ENCODE measurements at regions not wholly inside any gene's neighbourhood (a gene's known extent, or its start where the extent isn't known, plus 50 kb on each side); places are given as distances from the start of the nearest gene placed in this dataset.

GRCh38 chr13:47705185-47705584 lies 295.9 kb downstream of the SUCLA2 start (continued):
- TF ChIP-seq CTCF (IDR thresholded peaks at IDR 0.05; ENCODE audit: low read depth, low read length, missing input control) (no peak), SP1 (IDR thresholded peaks at IDR 0.05) (no peak), NR2F2 (IDR thresholded peaks at IDR 0.05) (no peak)

GRCh38 chr13:47696674-47697073 lies 304.4 kb downstream of the SUCLA2 start:
- Histone ChIP-seq H3K27ac (ENCODE audit: low read depth in 1 of 2, low read length in 2 of 2) (no peak overlapping the region), H3K4me3 (ENCODE audit: low read depth in 1 of 3, low read length in 3 of 3) (no peak overlapping the region), H3K9me3 (ENCODE audit: control insufficient read depth in 4 of 4, low read length in 3 of 4) (peaks cover 0 to 1% (median 0%) of the 10 kb centered on the region in 4 donors), H3K9ac (ENCODE audit: low read depth in 1 of 2, low read length in 2 of 2) (no peak overlapping the region), H3K27me3 (ENCODE audit: control insufficient read depth in 4 of 4, insufficient read depth in 4 of 4, low read length in 3 of 4) (no peaks in the 10 kb centered on the region), H3K4me1 (ENCODE audit: control insufficient read depth in 4 of 4, insufficient read depth in 4 of 4, low read length in 3 of 4) (no peaks in the 10 kb centered on the region), H3K36me3 (ENCODE audit: control insufficient read depth in 4 of 4, insufficient read depth in 3 of 4, low read depth in 1 of 4, low read length in 3 of 4) (no peaks in the 10 kb centered on the region)
- no peak for DNase-seq (ENCODE audit: low spot score)
- 86% methylated on average over 3 of the region's 3 CpGs for WGBS
- TF ChIP-seq EGR1 (IDR thresholded peaks at IDR 0.05; ENCODE audit: low read depth in 2 of 2): no peak
- TF ChIP-seq FOXA2 (IDR thresholded peaks at IDR 0.05): no peak
- TF ChIP-seq RXRA (IDR thresholded peaks at IDR 0.05): no peak
- no peak for TF ChIP-seq FOXA1 (IDR thresholded peaks at IDR 0.05)
- no peak for TF ChIP-seq RAD21 (IDR thresholded peaks at IDR 0.05)
- no peak for TF ChIP-seq HNF4A (conservative IDR thresholded peaks at IDR 0.05)

- Histone ChIP-seq H3K9ac (ENCODE audit: low read depth in 1 of 2, low read length in 2 of 2) (no peak overlapping the region), H3K4me3 (ENCODE audit: low read depth in 1 of 3, low read length in 3 of 3) (no peak overlapping the region), H3K9me3 (ENCODE audit: control insufficient read depth in 4 of 4, low read length in 3 of 4) (peaks cover 0 to 2% (median under 1%) of the 10 kb centered on the region in 4 donors), H3K36me3 (ENCODE audit: control insufficient read depth in 4 of 4, insufficient read depth in 3 of 4, low read depth in 1 of 4, low read length in 3 of 4) (no peaks in the 10 kb centered on the region), H3K27ac (ENCODE audit: low read depth in 1 of 2, low read length in 2 of 2) (no peak overlapping the region), H3K27me3 (ENCODE audit: control insufficient read depth in 4 of 4, insufficient read depth in 4 of 4, low read length in 3 of 4) (peaks cover 0 to 2% (median 0%) of the 10 kb centered on the region in 4 donors), H3K4me1 (ENCODE audit: control insufficient read depth in 4 of 4, insufficient read depth in 4 of 4, low read length in 3 of 4) (no peaks in the 10 kb centered on the region)
- no peak for TF ChIP-seq FOXA1 (IDR thresholded peaks at IDR 0.05)
- TF ChIP-seq JUND (IDR thresholded peaks at IDR 0.05): no peak
- no peak for TF ChIP-seq RXRA (IDR thresholded peaks at IDR 0.05)
- no peak for TF ChIP-seq ATF3 (IDR thresholded peaks at IDR 0.05)
- no peak for TF ChIP-seq SP1 (IDR thresholded peaks at IDR 0.05)
- TF ChIP-seq MAX (IDR thresholded peaks at IDR 0.05): no peak
- TF ChIP-seq EGR1 (IDR thresholded peaks at IDR 0.05; ENCODE audit: low read depth in 2 of 2): no peak
- no peak for TF ChIP-seq REST (IDR thresholded peaks at IDR 0.05)
- TF ChIP-seq CTCF (IDR thresholded peaks at IDR 0.05; ENCODE audit: low read depth, low read length, missing input control): no peak
- no peak for TF ChIP-seq YY1 (IDR thresholded peaks at IDR 0.05)
- no peak for TF ChIP-seq TAF1 (conservative IDR thresholded peaks at IDR 0.05)
- no peak for TF ChIP-seq GABPA (IDR thresholded peaks at IDR 0.05 in 1 of 2, conservative IDR thresholded peaks at IDR 0.05 in 1 of 2)
- no peak for TF ChIP-seq HNF4G (IDR thresholded peaks at IDR 0.05)
- no peak for TF ChIP-seq ZBTB33 (IDR thresholded peaks at IDR 0.05)
- TF ChIP-seq NR2F2 (IDR thresholded peaks at IDR 0.05): no peak
- TF ChIP-seq FOXA2 (IDR thresholded peaks at IDR 0.05): no peak
- TF ChIP-seq HNF4A (conservative IDR thresholded peaks at IDR 0.05): no peak
- no peak for TF ChIP-seq RAD21 (IDR thresholded peaks at IDR 0.05)
- 49% methylated on average over 2 of the region's 2 CpGs for WGBS
- no peak for DNase-seq (ENCODE audit: low spot score)
Measured at GRCh38 chr13:47687577-47687976, 313.5 kb downstream of the SUCLA2 start.
